DMS153 treated with DMSO at 0.1 percent for 48 hours (cell line): ENCODE measurements at regions not wholly inside any gene's neighbourhood (a gene's known extent, or its start where the extent isn't known, plus 50 kb on each side); places are given as distances from the start of the nearest gene placed in this dataset.

ENCODE experiments used
- DNase-seq: peaks from one replicate; lab custom pipeline; 2025; ENCODE audit not compliant: unreplicated experiment; lab: John Stamatoyannopoulos, UW

DNA sequence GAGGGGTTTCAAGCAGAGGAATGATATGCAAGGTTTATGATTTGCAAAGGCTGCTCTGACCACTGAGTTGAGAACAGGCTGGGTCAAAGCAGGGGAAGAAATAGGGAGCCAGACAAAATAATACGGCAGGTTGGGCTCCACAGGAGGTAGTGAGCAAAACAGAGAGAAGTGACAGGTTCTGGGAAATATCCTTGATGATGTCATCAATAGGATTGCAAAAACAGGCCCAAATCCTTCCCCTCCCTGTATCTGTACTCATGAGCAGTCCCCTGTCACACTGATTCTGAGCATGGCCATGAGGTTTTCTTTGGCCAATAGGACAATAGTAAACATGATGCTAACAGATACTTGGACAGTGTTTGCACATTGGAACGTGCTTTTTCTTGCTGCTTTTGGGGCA, 471.8 kb upstream of the BRINP1 start:
- no peak for DNase-seq

DNA sequence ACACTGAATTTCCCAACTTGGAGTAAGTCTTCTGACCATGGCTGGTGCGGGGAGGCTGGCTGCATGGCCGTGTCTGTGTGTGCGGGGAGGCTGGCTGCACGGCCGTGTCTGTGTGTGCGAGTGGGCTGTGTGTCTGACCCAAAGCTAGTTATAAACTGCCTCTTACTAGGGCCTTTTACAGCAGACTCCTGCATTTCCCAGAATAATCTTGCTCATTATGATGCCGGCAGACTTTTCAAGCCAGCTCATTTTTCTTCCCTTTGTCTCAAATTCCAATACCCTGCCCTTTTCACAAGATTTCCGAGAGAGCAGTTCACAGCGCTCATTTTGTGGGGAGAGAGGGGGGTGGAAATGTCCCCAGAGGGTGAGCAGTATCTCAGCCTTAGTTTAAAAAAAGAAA, 470.7 kb upstream of the BRINP1 start:
- DNase-seq = no peak

DNA sequence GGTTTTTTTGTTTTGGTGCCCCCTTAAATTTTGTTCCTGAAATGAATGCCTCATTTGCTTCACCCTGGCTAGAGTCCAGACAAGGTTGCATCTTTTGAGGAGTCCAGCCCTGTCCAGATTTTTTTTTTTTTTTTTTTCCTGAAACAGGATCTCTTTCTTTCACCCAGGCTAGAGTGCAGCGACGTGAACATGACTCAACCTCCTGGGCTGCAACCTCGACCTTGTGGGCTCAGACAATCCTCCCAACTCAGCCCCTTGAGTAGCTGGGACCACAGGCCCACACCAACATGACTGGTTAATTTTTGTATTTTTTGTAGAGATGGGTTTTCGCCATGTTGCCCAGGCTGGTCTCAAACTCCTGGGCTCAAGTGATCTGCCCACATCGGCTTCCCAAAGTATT, 469.0 kb upstream of the BRINP1 start:
- DNase-seq = no peak

DNA sequence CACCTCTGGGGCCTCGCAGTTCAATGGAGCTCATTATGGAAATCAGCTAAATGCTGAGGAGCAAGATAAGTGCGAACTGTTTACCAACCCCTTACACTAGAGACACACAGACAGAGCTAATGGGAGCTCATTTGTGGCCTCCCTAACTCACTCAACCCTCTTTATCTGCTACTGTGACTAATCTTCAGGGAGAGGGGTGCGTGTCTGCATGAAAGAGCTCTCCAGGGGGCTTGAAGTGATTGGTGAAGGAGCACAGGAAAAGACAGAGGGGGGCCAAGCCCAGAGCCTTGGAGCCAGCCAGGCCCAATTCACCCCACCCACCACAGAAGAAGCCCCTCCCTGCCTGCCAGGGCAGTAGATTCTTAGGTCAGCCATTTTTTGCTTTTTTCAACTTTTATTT, 466.8 kb upstream of the BRINP1 start:
- peak; percentile 37 for DNase-seq

DNA sequence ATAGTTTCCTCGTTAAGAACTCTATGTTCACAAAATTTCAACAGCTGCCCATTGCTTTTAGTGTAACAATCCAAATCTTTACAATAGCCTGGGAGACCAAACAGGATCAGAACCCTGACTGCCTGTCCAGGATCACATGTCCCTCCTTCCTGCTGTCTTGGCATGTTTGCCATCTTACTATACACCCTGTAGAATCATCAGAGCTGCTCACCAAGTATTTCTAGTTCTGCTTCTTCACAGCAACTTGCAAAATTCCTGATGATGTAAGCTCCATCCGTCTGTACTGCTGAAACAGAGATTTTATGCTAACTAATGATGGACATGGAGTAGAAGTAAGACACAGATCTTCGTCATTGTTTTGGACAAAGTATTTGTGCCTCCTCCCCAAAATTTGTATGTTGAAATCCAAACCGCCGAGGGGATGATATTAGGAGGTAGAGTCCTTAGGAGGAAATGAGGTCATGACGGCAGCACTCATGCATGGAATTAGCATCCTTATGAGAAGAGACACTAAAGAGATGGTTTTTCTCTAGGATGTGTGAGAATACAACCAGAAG, 464.9 kb upstream of the BRINP1 start:
- no peak for DNase-seq

DNA sequence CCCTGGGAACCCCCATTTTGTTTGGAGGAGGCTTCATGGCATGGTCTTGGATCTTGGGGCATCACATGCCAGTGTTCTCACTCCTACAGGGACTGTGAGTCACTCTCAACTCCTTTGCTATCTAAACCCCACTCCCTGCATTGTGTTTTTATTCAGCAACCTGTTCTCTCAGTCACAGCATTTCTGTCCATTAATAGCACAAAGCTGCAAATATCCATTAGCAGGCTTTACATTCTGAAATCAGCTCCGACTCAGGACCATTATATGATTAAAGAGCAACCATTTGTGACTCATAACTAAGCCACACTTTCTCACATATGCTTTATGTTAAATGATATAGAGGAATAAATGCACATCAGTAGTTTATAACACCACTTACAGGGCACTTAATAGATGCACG, 462.1 kb upstream of the BRINP1 start:
- no peak for DNase-seq

DNA sequence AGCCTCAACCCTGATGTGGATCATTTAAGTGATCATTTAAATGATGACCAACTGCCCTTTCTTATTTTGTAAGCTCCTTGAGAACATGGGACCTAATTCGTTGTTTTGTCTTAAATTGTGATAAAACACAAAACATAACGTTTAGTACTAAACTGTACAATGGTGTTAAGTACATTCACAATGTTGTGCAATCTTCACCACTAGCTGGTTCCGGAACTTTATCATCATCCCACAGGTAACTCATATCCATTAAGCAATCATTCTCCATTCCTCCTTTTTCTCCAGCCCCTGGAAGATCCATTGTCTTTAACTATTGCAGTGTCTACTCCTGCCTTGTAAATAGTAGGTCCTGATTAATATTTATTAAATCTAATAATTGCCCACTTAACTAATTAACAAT, 460.5 kb upstream of the BRINP1 start:
- DNase-seq = no peak

DNA sequence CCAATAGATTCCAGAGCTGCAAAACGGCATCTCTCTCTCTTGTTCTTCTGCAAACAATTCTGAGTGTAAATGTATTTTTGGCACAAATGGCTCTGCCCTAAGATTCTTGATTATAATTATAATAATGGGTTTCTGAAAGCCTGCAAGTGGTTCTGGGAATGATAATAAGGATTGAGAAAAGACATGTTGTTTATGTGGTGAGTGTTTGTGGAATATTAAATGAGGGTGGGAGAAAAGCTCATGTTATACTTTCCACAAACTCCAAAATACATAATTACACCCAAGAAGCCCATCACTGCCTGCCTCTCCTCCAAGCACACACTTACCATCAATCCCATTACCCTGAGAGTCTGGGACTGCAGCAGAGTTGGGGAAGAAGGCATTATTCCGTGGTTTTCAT, 460.0 kb upstream of the BRINP1 start:
- DNase-seq = no peak

DNA sequence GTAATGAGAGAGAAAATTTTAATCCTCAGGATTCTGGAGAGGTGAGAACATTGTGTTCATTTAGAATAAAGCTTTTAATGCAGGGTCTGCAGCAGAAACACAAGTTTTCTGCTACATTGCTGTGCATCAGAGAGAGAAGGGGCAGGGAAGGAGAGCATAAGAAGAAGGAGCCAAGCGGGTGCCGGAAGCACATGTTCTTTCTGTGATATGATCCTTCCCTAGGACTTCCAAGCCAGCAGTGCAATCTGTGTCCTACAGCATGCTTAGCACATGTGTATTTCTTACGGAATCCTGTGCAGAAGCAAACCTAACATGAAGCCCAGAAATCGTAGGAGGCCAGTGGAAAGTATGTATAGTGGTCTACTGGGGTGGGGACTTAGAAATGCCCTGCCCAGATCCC, 458.3 kb upstream of the BRINP1 start:
- DNase-seq = no peak

DNA sequence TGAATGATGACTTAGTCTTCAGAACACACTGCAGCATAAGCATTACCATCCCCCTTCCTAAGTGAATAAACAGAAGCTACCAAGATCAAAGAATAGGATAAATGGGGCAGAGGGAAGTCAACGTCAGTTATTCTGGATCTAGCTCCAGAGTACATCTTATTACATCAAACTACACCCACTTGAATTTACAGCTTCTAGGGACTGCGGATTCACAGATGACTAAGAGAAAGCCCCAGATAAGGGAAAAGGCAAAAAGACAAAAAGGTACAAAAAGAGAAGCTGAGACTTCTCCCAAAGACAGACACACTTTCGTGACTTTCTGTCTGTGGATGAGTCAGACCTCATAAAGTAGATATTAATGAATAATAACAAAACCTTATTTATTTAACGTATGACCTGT, 457.9 kb upstream of the BRINP1 start:
- no peak for DNase-seq

DNA sequence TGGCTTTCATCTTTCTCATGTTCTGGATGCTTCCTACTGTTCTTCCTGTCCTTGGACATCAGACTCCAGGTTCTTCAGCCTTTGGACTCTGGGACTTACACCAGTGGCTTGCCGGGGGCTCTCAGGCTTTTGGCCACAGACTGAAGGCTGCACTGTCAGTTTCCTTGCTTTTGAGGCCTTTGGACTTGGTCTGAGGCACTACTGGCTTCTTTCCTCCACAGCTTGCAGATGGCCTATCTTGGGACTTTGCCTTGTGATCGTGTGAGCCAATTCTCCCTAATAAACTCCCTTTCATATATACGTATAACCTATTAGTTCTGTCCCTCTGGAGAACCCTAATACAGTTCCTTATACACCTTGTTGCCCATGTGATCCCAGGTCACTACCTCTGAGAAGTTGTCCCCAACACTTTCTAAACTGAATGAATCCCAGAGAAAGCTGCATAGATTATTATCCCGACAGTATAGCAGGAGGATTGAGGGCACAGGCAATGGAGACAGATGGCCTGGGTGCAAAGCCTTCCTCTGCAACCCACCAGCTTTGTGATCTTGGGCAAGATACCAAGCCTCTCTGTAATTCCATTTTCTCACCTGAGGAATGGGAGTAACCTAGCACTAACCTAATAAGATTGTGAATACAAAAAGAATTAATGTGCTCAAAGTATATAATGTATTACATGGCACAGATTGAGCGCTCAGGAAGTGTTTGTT, 449.6 kb upstream of the BRINP1 start:
- no peak for DNase-seq

DNA sequence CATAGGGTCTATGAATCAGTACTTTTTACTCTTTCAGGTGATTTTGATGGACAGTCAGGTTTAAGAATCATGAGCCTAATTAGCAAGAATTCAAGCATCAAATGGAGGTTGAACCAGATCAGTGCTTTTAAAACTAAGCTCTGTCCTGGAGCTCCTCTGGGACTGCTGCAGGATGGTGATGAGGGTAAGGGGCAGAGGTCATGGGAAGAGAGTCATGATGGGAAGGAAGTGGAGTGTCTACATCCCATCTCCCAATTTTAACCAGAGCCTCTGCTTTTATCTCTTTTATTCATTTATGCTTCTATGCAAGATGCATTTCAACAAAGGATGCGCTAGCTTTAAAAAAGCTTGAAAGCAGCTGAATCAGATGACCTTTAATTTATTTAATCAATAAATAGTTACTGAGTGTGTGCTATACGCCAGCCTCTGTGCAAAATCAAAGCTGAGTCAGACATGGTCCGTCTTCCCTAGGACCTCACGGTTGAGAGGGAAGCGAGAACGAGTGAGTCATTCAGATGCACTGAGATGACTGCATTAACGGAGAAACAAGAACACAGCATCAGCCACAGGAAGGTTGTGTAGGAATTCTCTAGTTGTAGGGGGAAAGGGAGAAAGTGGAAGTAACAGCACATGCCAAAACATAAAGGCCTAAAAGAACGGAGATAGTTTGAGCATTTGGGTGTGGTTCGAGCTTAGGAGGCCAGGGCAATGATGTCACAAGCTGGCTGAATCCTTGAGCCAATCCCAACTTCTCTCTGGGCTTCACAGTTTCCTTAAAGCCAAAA, 441.6 kb upstream of the BRINP1 start:
- no peak for DNase-seq

DNA sequence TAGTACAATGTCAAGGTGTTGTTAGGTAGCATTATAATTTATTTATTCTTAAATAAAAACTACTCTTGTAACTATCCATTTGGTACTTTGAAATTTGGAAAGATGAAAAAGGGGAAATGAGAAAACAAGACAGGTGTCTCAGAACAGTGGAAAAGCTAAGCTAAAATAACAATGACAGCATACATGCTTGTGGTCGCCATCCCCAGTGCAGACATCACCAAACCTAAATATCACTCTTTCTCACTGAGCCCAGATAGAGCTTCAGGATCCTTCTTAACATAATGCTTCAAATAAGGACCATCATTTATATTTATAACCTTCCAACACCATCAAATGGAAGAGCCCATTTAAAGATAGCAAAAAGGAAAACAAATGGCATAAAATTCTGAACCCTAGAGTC, 434.4 kb upstream of the BRINP1 start:
- no peak for DNase-seq

DNA sequence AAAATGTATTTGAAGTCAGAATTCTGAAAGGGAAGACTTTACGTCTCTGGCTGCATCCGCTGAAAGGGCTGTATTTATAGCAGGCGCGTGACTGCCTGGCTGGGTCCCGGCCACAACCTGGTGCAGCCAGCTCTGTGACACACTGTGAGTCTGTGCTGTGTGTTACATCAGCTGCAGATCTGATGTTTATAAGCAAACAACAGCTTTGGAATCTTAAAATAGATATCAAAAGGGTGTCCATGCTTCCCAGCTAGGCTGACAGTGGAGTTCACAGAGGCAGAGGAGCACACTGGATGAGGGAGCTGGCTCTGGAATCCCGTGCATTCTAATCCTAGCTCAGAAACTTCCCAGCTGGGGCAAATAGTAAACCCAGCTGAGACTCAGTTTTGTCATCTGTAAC, 433.4 kb upstream of the BRINP1 start:
- peak; percentile 52 for DNase-seq

DNA sequence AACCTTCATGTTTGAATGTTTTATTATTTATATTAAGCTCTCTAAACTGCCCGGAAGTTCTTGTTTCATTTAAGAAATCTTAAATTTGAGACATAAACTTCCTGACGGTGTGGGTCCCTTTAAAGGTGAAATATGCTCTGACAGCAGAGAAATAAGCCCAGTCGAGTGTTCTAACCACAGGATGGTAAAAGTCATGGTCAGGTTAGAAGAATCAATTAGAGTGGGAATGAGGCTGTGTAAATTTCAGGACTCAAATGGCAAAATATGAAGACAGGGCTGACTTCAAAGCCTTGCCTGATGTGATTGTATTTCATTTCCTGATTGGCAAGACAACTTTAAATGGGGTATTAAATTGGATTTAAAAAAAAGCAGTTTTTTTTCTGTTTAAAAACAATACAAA, 432.9 kb upstream of the BRINP1 start:
- DNase-seq = no peak

DNA sequence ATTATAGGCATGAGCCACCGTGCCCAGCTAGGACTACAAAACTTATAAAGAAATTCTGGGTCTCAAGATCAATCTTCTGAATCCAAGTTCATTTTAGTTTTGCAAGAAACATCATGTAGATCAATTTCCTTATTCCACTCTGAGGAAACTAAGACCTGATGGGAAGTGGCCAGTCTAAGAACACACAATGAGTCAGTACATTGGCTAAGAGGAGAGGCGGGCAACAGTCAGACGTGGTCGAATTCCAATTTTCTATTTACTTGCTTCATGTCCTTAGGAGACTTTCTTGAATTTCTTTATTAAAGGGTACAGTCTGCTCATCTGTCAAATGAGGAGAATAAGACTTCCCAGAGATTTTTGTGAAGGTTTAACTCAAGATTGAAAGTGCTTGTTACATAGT, 432.1 kb upstream of the BRINP1 start:
- no peak for DNase-seq

DNA sequence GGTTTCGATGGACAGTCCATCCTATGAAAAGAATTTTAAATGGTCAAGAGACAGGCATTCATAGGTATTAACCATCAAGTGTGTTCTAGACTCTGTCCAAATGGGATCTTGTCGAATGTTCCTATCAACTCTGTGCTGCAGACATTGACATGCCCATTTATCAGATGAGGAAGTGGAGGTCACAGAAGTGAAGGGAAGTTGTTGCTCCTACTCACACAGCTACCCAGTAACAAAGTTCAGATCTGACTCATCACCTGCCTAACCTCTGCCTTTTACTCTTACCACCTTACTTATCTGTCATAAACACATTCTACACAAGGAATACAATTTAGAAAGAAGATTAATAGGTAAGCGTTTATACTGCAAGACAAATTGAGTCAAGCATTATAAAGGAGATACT, 426.2 kb upstream of the BRINP1 start:
- DNase-seq = no peak

DNA sequence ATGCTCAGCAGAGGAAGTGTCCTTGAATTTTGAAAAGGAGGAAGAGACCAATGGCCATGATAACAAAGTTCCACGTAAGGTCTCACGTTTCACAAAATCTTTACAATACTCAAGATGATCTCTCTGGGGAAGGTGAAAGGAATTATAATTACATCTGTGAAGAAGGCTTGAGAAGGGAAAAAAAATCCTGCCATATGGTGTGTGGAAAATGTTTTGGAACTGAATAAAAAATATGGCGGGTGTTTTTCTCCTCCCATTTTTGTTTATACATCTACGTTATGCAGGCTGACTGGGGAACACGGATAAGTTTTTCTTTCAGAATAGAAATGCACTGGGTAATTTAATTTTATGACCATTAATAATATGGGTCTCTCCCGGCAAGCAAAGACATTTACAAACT, 425.6 kb upstream of the BRINP1 start:
- DNase-seq = no peak

DNA sequence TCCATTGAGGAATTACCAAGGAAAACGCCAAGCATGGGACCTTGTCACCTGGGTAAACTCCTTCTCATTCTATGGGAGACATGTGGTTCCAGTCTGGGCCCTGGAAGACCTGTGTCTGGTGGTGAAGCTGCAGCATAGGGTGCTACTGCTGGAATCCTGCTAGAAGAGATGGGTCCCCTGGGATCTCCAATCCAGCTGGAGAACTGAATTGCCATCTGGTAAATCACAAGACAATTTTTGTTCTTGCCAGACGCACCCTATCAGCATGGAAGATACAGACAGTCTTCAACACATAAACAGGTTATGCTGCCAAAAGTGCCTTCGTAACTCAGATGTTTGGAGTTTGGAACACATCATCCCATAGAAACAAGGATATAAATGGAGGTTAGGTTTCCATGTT, 424.0 kb upstream of the BRINP1 start:
- DNase-seq = no peak

DNA sequence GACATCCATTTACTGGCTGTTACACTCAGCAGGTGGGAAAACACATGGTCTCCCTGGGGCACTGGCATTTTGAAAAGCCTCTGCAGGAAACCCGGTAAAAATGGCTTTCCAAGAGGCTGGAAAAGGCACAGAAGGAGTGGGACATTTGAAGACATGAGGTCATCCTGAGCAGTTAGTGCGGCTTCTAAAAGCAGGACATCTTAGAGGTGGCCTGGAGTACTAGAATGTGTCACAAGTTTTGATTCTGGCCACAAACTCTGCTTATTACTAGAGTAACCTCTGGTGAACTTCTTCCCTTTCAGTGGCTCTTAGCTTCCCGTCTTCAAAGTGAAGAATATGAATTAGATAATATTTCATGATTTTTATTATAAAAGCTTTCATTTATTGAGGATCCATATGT, 423.0 kb upstream of the BRINP1 start:
- DNase-seq = no peak

DNA sequence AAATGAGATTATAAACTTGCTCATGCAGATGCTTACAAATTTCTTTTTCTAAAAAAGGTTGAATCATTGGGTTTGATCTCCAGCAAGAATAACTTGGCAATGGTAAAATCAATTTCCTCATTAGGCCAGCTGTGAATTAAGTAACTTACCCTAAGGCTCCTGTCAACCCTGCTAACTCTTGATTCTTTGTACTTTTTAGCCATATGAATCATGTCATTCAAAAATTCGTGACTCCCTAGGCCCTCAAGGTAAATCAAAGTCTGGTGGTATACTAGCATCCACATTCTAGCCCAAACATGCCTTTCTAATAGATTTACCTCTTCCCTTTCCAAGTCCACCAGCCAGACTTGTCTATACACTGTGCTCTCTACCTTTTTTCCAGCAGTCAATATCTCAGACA, 420.8 kb upstream of the BRINP1 start:
- DNase-seq = no peak

DNA sequence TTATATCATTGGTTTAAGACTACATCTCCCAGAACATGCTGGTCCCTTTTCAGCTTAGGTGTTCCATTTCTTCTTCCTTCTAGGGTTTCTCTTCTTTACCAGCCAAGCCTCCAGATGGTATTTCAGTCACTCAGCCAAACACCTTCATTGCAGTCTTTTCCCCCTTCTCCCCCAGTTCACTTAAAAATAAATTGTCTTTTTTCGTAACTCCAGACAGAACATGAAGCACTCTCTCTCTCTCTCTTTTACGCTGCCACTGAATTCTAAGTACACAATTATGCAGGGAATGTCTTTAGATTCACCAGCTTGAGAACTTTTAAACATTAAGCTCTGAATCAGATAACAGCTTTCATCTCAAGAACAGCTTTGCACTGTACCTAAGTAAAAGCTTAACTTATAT, 419.7 kb upstream of the BRINP1 start:
- DNase-seq = no peak

DNA sequence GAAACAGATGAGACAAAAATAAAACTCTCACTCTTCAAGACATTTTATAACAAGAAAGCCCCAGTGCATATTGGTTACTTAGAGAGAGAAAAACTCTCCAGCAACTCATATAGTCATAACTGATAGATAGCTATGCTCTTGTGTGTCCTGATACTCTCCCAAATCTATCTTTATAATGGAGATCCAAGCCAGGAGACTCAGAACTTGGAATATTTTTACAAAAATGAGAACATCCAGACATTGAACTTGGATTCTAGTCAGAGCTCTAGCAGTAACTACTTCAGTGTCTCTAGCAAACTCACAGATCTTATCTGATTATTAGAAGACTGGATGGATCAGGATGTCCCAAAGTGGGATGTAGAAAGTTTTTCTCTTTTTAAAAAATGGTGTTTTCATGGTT, 412.7 kb upstream of the BRINP1 start:
- DNase-seq = no peak
